Skeletal muscle tissue (tissue), 3 donors: ENCODE measurements at regions not wholly inside any gene's neighbourhood (a gene's known extent, or its start where the extent isn't known, plus 50 kb on each side); places are given as distances from the start of the nearest gene placed in this dataset.

ENCODE experiments used
- H3K27ac ChIP-seq: one replicate; pipeline ENCODE4 v1.7.0; 2013; ENCODE audit warnings: mild to moderate bottlenecking, low read depth, low read length, inconsistent platforms
- H3K27me3 ChIP-seq, 3 donors: one replicate each; pipeline ENCODE4 v1.7.0; 2013; ENCODE audit warnings: low read length in 3 of 3; ENCODE audit not compliant: control insufficient read depth in 3 of 3, insufficient read depth in 3 of 3
- H3K36me3 ChIP-seq, 3 donors: one replicate each; pipeline ENCODE4 v1.7.0; 2013; ENCODE audit warnings: low read length in 3 of 3; ENCODE audit not compliant: control insufficient read depth in 3 of 3, insufficient read depth in 3 of 3
- H3K4me1 ChIP-seq, 3 donors: one replicate each; pipeline ENCODE4 v1.7.0; 2013; ENCODE audit warnings: low read length in 3 of 3, mild to moderate bottlenecking in 3 of 3; ENCODE audit not compliant: control insufficient read depth in 3 of 3, insufficient read depth in 3 of 3
- H3K4me3 ChIP-seq, 3 donors: one replicate each; pipeline ENCODE4 v1.7.0; 2013; ENCODE audit warnings: low read length in 3 of 3
- H3K9ac ChIP-seq, 3 donors: one replicate each; pipeline ENCODE4 v1.7.0; 2013; ENCODE audit warnings: low read length in 3 of 3, mild to moderate bottlenecking in 3 of 3, moderate library complexity in 2 of 3, low read depth in 1 of 3
- H3K9me3 ChIP-seq, 3 donors: one replicate each; pipeline ENCODE4 v1.7.0; 2013; ENCODE audit warnings: low read length in 3 of 3; ENCODE audit not compliant: control insufficient read depth in 3 of 3
- donor health status: Osteomylitis.

DNA sequence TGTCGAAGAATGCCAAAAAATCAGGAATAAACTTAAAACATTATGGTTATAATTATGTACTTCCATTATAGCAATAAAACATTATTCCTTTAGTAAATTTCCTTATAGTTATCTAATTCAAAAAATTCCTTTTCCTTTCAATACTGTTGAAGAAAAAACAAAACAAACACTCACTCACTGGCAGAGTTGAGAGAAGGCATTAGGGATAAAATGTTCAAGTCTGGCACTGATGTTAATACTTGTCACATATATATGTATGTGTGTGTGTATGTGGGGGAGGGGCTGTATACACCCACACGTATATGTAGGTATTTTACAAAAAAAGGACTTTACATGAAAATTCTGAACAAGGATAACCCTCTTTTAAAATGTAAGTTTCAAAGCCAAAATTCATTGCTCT is 150.2 kb upstream of the MEOX2 start:
- Histone ChIP-seq H3K36me3 (no peaks in the 10 kb centered on the region), H3K9me3 (no peaks in the 10 kb centered on the region), H3K27ac (no peak overlapping the region), H3K9ac (no peak overlapping the region), H3K4me1 (peaks cover 0 to 9% (median 4%) of the 10 kb centered on the region in 3 donors), H3K27me3 (no peaks in the 10 kb centered on the region), H3K4me3 (no peak overlapping the region)

DNA sequence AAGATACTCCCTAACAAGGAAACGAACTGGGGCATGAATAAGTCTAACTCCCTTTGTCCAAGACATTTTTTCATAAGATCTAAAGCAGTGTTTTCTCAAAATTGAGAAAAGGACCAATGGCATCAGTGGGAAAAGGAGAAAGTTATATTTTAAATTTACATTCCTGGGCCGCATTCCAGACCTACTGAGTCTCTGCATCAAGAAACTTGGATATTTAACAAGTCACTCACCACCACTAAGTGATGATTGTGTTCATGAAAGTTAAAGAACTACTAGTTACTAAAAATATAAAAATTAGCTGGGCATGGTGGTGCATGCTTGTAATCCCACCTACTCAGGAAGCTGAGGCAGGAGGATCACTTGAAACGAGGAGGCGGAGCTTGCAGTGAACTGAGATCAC is 149.6 kb upstream of the MEOX2 start:
- peaks cover 0 to 9% (median 4%) of the 10 kb centered on the region in 3 donors for H3K4me1 ChIP-seq

DNA sequence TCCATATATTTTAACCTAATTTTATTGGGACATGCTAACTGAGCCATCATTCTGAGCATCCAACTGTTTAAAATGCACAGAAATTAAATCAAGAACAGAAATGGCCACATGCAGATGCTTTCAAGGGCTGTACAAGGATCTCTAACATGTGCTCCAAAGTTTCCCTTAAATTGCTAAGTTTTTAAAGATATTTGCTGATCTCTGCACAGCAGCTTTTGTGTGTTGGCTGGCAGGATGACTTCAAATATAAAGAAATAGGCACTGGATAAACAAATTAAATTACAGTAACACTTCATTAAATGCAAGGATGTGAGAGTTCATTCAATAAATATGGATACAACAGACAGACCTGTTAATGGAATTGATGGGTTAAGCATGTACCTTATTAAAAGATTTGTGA is 148.0 kb upstream of the MEOX2 start:
- Histone ChIP-seq H3K9me3 (no peaks in the 10 kb centered on the region), H3K36me3 (no peaks in the 10 kb centered on the region), H3K27ac (no peak overlapping the region), H3K4me1 (peaks cover 0 to 5% (median 0%) of the 10 kb centered on the region in 3 donors), H3K27me3 (no peaks in the 10 kb centered on the region), H3K4me3 (no peak overlapping the region), H3K9ac (no peak overlapping the region)

More for the DNA sequence above, 149.6 kb upstream of the MEOX2 start:
- Histone ChIP-seq H3K27me3 (no peaks in the 10 kb centered on the region), H3K9ac (no peak overlapping the region), H3K4me3 (no peak overlapping the region), H3K36me3 (no peaks in the 10 kb centered on the region), H3K9me3 (no peaks in the 10 kb centered on the region), H3K27ac (no peak overlapping the region)

DNA sequence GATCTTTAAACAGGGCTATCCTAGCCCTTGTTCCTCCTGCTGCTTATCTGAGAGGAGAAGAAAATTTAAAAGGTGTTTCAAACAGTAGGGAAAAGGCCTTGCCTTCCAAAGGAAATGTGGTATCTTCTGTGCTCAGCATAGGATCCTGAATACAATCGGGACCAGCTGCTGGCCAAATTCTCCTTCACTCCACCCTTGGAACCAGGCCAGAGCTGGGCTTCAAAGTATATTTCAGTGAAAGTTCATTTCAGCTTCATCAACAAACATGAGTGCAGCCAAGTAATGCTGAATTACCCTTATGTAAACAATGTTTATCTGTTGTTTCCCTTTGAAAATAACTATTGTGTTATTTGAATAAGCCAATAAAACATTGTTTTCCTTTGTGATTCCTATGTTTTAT is 146.5 kb upstream of the MEOX2 start:
- Histone ChIP-seq H3K4me3 (no peak overlapping the region), H3K4me1 (peaks cover 0 to 5% (median 0%) of the 10 kb centered on the region in 3 donors), H3K9ac (no peak overlapping the region), H3K27me3 (no peaks in the 10 kb centered on the region), H3K27ac (no peak overlapping the region), H3K36me3 (no peaks in the 10 kb centered on the region), H3K9me3 (no peaks in the 10 kb centered on the region)

DNA sequence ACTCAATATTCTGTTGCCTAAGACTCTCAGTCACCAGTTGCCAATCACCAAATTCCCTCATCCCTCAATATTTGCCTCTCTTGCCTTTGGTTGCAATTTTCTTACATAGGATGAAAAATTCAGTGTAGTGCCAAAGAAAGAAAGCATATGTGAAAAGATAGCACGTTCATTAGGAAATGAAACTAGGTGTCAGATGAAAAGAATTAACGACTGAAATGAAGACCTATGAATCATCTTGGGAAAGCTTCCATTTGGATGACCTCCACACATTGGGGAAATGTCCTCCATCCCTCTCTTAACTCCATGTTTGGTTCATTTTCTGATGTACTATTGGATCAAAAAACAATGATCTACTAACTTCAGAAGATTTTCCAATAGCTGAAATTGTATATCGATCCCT is 145.1 kb upstream of the MEOX2 start:
- Histone ChIP-seq H3K4me3 (no peak overlapping the region), H3K4me1 (no peaks in the 10 kb centered on the region), H3K27ac (no peak overlapping the region), H3K9ac (no peak overlapping the region), H3K27me3 (no peaks in the 10 kb centered on the region), H3K9me3 (no peaks in the 10 kb centered on the region), H3K36me3 (no peaks in the 10 kb centered on the region)

DNA sequence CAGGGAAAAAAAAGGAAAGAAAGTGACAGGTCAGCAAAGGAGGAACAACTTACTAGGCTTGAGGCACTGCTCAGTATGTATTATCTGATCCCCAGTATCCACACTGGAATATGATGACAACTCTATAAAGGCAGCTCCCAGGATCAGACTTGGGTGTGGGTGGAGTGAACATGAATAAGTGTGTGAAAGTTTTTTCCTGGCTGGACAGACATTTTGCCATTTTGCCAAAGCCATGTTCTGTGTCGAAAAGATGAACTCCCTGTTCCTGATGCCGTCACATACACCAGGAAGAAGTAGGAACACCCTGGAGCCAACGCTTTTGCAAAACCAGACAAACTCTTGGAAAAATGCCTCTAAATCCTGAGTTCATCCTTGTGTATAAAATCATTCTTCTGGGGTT is 143.2 kb upstream of the MEOX2 start:
- Histone ChIP-seq H3K27me3 (no peaks in the 10 kb centered on the region), H3K36me3 (no peaks in the 10 kb centered on the region), H3K4me3 (no peak overlapping the region), H3K27ac (no peak overlapping the region), H3K9ac (no peak overlapping the region), H3K4me1 (no peaks in the 10 kb centered on the region), H3K9me3 (no peaks in the 10 kb centered on the region)

DNA sequence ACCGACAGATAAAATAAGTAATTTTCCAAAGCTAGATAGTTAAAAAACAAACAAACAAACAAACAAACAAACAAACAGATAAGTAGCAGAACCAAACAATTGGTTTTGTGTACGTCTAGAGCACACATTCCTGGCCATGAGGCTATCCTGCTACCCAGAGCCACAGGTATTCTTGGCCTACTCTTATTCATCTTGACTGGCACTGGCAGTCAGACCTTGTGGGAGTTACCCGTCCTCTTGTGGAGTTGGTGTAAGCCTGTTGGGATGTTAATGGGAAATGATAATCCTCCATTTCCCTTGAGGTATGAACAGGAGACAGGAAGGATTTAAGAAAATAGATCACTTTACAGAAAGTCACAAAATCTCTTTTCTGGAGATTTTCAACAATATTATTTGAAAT is 142.4 kb upstream of the MEOX2 start:
- H3K4me1 ChIP-seq = no peaks in the 10 kb centered on the region
- H3K27ac ChIP-seq = no peak overlapping the region
- H3K36me3 ChIP-seq = no peaks in the 10 kb centered on the region
- H3K27me3 ChIP-seq = no peaks in the 10 kb centered on the region
- no peak overlapping the region for H3K4me3 ChIP-seq
- no peak overlapping the region for H3K9ac ChIP-seq
- H3K9me3 ChIP-seq = no peaks in the 10 kb centered on the region

DNA sequence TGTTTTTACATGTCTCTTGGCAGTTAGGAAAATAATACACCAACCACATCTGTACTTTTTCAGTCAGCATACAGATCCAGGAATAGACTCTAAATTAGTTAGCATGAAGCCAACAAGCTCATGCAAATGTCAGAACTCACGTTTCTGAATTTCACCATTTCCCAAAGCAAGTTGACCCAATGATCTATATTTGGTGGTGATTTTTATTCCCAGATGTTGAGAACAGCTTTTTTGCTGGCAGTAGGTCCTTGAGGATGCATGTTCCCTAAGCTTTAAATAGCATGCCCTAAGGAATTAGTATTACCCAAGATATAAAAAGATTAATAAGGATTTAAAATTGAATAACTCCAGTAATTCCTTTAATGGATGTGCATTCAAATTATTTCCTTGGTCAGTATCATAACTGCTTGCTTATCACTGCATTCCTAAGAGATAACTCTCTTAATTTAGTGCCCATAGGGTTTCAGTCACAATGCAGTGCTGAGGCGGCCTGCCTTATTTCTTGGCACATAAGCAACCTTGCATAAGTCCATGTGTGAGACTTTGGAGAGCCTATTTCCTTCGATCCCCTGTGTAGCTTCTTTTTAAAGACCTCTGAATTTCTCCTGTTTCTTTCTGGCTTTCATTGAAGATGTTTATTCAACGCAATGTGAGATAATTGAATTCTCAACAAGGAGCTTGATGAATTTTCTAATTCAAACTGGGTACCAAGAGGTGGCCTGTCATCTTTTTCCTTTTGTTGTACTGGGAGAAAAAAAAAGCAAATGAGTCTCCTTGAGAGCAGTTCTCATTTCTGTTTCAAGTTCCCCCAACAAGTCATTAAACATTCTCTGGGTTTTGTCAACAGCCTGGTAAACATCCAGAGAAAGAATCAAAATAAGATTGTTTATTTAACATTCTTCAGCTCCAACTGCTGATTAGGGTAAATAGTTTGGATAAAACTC is 135.3 kb upstream of the MEOX2 start:
- Histone ChIP-seq H3K27me3 (no peaks in the 10 kb centered on the region), H3K4me1 (no peaks in the 10 kb centered on the region), H3K9ac (no peak overlapping the region), H3K4me3 (no peak overlapping the region), H3K9me3 (no peaks in the 10 kb centered on the region), H3K27ac (no peak overlapping the region), H3K36me3 (no peaks in the 10 kb centered on the region)

DNA sequence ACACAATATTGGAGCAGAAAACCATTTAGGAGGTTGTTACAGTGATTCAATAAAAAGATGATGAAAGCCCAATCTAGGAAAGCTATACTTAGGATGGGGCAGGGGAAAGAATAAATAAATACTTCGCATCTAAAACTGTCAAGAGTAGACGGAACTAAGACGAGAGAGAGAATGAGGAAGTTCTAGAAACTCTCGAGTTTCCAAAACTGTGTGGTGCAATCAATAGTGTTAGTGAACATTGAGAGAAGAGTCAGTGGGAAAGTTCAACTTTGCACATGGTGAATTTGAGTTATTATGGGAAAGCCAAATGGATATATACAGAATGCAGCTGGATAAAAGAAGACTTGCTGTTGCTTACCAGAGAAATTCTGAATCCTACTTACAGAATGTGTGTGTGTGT is 133.8 kb upstream of the MEOX2 start:
- no peak overlapping the region for H3K9ac ChIP-seq
- no peaks in the 10 kb centered on the region for H3K4me1 ChIP-seq
- H3K27ac ChIP-seq = no peak overlapping the region
- H3K36me3 ChIP-seq = no peaks in the 10 kb centered on the region
- H3K9me3 ChIP-seq = no peaks in the 10 kb centered on the region
- H3K4me3 ChIP-seq = no peak overlapping the region
- no peaks in the 10 kb centered on the region for H3K27me3 ChIP-seq

DNA sequence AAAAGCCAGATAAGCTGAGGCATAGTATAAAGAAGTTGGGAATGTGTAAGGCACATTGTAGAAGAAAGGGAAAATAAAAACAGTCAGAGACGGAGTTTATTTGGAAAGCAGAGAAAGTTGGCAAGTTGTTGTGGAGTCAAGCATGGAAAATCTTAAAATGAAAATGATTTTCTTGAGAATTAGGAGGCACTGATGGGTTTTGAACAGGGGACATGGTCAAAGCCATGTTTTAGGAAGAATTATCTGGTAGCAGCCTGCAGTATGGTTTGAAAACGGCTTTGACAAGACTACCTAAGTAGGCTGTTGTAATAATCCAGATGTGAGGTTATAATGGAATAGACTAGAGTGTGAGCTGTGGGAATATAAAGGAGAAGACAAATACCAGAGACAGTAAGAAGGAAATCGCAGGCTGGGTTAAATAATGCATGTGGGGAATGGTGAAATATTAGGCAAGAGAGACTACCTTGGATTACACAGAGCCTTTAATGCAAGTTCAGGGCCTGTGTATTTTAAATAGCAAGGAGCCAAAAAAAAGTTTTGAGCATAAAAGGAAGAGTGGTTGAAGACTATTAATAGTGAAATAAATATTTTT is 130.4 kb upstream of the MEOX2 start:
- H3K4me1 ChIP-seq = no peaks in the 10 kb centered on the region
- no peak overlapping the region for H3K9ac ChIP-seq
- no peaks in the 10 kb centered on the region for H3K9me3 ChIP-seq
- no peaks in the 10 kb centered on the region for H3K36me3 ChIP-seq
- H3K27me3 ChIP-seq = no peaks in the 10 kb centered on the region
- H3K27ac ChIP-seq = no peak overlapping the region
- H3K4me3 ChIP-seq = no peak overlapping the region
